Mesenchymal stem cell (in vitro differentiated cells and primary cell): ENCODE measurements at regions not wholly inside any gene's neighbourhood (a gene's known extent, or its start where the extent isn't known, plus 50 kb on each side); places are given as distances from the start of the nearest gene placed in this dataset.

Experiments
- DNase-seq: peaks from one replicate; pipeline ENCODE4 v3.0.0-alpha.2; 2013
- H2AFZ ChIP-seq: one replicate; pipeline ENCODE4 v1.6.1; 2013; ENCODE audit warnings: low read depth, mild to moderate bottlenecking, control low read depth, inconsistent platforms, low read length, moderate library complexity
- H2AK5ac ChIP-seq: 2 replicates; pipeline ENCODE4 v1.6.1; 2013; ENCODE audit warnings: low read length, moderate library complexity, mild to moderate bottlenecking, inconsistent platforms; ENCODE audit not compliant: severe bottlenecking
- H2BK120ac ChIP-seq: one replicate; pipeline ENCODE4 v1.6.1; 2013; ENCODE audit warnings: low read depth, mild to moderate bottlenecking, inconsistent platforms, low read length, moderate library complexity
- H2BK12ac ChIP-seq, 2 experiments: one replicate each; pipeline ENCODE4 v1.6.1; 2013; ENCODE audit warnings: inconsistent platforms in 2 of 2, low read length in 2 of 2, mild to moderate bottlenecking in 2 of 2, moderate library complexity in 2 of 2, control low read depth in 1 of 2
- H2BK15ac ChIP-seq: one replicate; pipeline ENCODE4 v1.6.1; 2013; ENCODE audit warnings: mild to moderate bottlenecking, low read depth, inconsistent platforms; ENCODE audit not compliant: poor library complexity, severe bottlenecking
- H2BK5ac ChIP-seq: 2 replicates; pipeline ENCODE4 v1.6.1; 2013; ENCODE audit warnings: low read depth, mild to moderate bottlenecking, low read length, control low read depth, inconsistent platforms; ENCODE audit not compliant: poor library complexity, severe bottlenecking
- H3K14ac ChIP-seq, 2 experiments: one replicate each; pipeline ENCODE4 v1.6.1; 2013; ENCODE audit warnings: inconsistent platforms in 2 of 2, low read length in 2 of 2, control low read depth in 1 of 2, mild to moderate bottlenecking in 1 of 2, moderate library complexity in 1 of 2
- H3K18ac ChIP-seq, 2 experiments: one replicate each; pipeline ENCODE4 v1.6.1; 2013; ENCODE audit warnings: inconsistent platforms in 2 of 2, low read length in 2 of 2, control low read depth in 1 of 2, low read depth in 1 of 2, mild to moderate bottlenecking in 1 of 2
- H3K23ac ChIP-seq, 2 experiments: one replicate each; pipeline ENCODE4 v1.6.1; 2013; ENCODE audit warnings: inconsistent platforms in 2 of 2, low read length in 2 of 2, mild to moderate bottlenecking in 2 of 2, moderate library complexity in 2 of 2, control low read depth in 1 of 2
- H3K27ac ChIP-seq: 2 replicates; pipeline ENCODE4 v1.5.1; 2013; ENCODE audit warnings: mild to moderate bottlenecking, moderate library complexity, low read length, control low read depth, inconsistent platforms; ENCODE audit not compliant: poor library complexity, severe bottlenecking
- H3K27me3 ChIP-seq, 2 experiments: 2 replicates each; pipeline versions ENCODE4 v1.6.1 to v1.7.0; 2013; ENCODE audit warnings: low read length in 2 of 2, mild to moderate bottlenecking in 2 of 2, moderate library complexity in 2 of 2, control low read depth in 1 of 2, inconsistent platforms in 1 of 2; ENCODE audit not compliant: control insufficient read depth in 1 of 2, insufficient read depth in 1 of 2
- H3K36me3 ChIP-seq, 2 experiments: 2 replicates each; pipeline versions ENCODE4 v1.6.1 to v1.7.0; 2013; ENCODE audit warnings: low read length in 2 of 2, control low read depth in 1 of 2, inconsistent platforms in 1 of 2, low read depth in 1 of 2, mild to moderate bottlenecking in 1 of 2; ENCODE audit not compliant: insufficient read depth in 2 of 2, control insufficient read depth in 1 of 2
- H3K4ac ChIP-seq, 2 experiments: one replicate each; pipeline ENCODE4 v1.6.1; 2013; ENCODE audit warnings: inconsistent platforms in 2 of 2, low read length in 2 of 2, mild to moderate bottlenecking in 2 of 2, moderate library complexity in 2 of 2, control low read depth in 1 of 2, low read depth in 1 of 2
- H3K4me1 ChIP-seq: 2 replicates; pipeline ENCODE4 v1.6.1; 2013; ENCODE audit warnings: low read depth, low read length, control low read depth; ENCODE audit not compliant: control insufficient read depth, insufficient read depth
- H3K4me2 ChIP-seq: 2 replicates; pipeline ENCODE4 v1.6.1; 2013; ENCODE audit warnings: low read length, mild to moderate bottlenecking, inconsistent platforms; ENCODE audit not compliant: poor library complexity, severe bottlenecking
- H3K4me3 ChIP-seq, 2 experiments: 2 replicates each; pipeline versions ENCODE4 v1.5.1 to v1.7.0; 2013; ENCODE audit warnings: low read length in 2 of 2, mild to moderate bottlenecking in 2 of 2, control low read depth in 1 of 2, low read depth in 1 of 2; ENCODE audit not compliant: insufficient read depth in 1 of 2
- H3K79me1 ChIP-seq: replicated peaks from 2 replicates; pipeline ENCODE4 v1.6.1; 2013; ENCODE audit warnings: mild to moderate bottlenecking, control low read depth, low read length, inconsistent platforms; ENCODE audit not compliant: poor library complexity, severe bottlenecking
- H3K9ac ChIP-seq: 2 replicates; pipeline ENCODE4 v1.7.0; 2013; ENCODE audit warnings: mild to moderate bottlenecking, low read length, moderate library complexity
- H3K9me3 ChIP-seq: 2 replicates; pipeline ENCODE4 v1.7.0; 2013; ENCODE audit warnings: mild to moderate bottlenecking, low read length; ENCODE audit not compliant: control insufficient read depth
- H4K8ac ChIP-seq: one replicate; pipeline ENCODE4 v1.6.1; 2013; ENCODE audit warnings: inconsistent platforms, mild to moderate bottlenecking, low read length, moderate library complexity
- H4K91ac ChIP-seq: one replicate; pipeline ENCODE4 v1.6.1; 2013; ENCODE audit warnings: mild to moderate bottlenecking, low read length, inconsistent platforms
- WGBS: methylation state at CpG from one replicate; pipeline ENCODE4 v1.1.7; 2013; ENCODE audit warnings: mixed read lengths; 5-methylcytosine and 5-hydroxymethylcytosine counted together

DNA sequence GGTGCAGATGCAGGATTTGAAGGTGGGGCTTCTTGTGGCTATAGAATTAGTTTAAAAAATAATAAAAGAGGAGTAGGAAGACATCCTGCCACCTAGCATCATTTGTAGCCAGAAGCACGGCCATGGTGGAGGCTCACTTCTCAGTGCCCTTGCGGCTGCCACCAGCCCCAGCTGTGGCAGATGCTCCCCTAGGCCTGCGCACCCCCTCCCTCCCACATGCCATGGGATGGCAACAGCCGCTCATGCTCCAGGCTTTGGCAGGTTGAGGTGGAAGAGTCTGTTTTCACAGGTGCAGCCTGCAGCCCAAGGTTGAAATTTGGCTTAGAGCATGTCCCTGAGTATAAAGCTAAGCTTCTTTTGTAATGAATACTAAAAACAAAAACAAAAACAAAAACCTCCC lies 96.4 kb downstream of the GATA6 start:
- no peak overlapping the region for H2BK12ac ChIP-seq
- H3K18ac ChIP-seq = no peak overlapping the region
- no peaks in the 10 kb centered on the region for H3K36me3 ChIP-seq
- no peak overlapping the region for H2BK5ac ChIP-seq
- no peak overlapping the region for H3K4me2 ChIP-seq
- no peak overlapping the region for H3K27ac ChIP-seq
- DNase-seq = no peak
- H3K4me1 ChIP-seq = no peaks in the 10 kb centered on the region
- no peak overlapping the region for H2BK15ac ChIP-seq
- WGBS = 90% methylated on average over 3 of the region's 4 CpGs
- no peak overlapping the region for H3K4ac ChIP-seq
- H3K79me1 ChIP-seq = no peaks in the 10 kb centered on the region
- peaks cover 10 to 25% of the 10 kb centered on the region in 2 experiments for H3K27me3 ChIP-seq
- no peak overlapping the region for H2AFZ ChIP-seq
- no peak overlapping the region for H2BK120ac ChIP-seq
- H4K91ac ChIP-seq = no peak overlapping the region
- H3K23ac ChIP-seq = no peak overlapping the region
- H3K9ac ChIP-seq = no peak overlapping the region
- H4K8ac ChIP-seq = no peak overlapping the region
- no peak overlapping the region for H2AK5ac ChIP-seq
- no peak overlapping the region for H3K4me3 ChIP-seq
- no peaks in the 10 kb centered on the region for H3K9me3 ChIP-seq
- H3K14ac ChIP-seq = peak overlapping the region in 1 of 2 experiments; percentile 75

DNA sequence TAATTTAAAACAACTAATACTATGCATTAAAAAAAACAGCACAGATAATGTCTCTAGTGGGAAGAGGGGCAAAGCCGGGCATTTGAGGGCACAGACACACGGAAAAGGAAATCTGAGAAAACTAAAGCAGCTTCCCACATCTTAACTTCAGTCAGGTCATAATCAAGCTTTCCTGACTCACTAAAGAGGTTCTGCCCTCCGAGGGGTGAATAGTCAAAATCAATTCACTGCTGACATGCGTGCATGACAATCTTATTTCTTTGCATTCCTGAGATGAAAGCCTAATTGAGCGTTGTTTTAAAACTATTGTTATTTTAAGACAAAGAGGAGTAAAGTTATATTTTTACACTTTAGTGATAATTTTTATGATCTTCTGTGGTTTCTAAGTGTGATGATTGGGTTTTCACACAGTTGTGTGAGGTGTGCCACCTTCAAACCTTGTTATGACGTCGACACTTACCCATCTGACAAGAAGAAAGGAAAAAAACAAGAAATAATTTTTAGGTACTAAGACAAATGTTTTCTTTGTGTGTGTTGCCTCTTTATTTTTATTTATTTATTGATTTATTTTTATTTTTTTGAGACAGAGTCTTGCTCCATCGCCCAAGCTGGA lies 90.9 kb downstream of the GATA6 start:
- Histone ChIP-seq H3K9ac (no peak overlapping the region), H2BK120ac (no peak overlapping the region), H3K4me1 (no peaks in the 10 kb centered on the region), H3K27ac (no peak overlapping the region), H4K8ac (no peak overlapping the region), H2BK12ac (no peak overlapping the region), H2BK5ac (no peak overlapping the region), H4K91ac (no peak overlapping the region), H3K4ac (no peak overlapping the region), H3K23ac (no peak overlapping the region), H3K9me3 (no peaks in the 10 kb centered on the region), H3K14ac (no peak overlapping the region), H3K4me3 (no peak overlapping the region), H3K79me1 (no peaks in the 10 kb centered on the region), H3K4me2 (no peak overlapping the region), H3K27me3 (peaks cover 3 to 18% of the 10 kb centered on the region in 2 experiments), H2AK5ac (no peak overlapping the region), H3K36me3 (no peaks in the 10 kb centered on the region), H2AFZ (no peak overlapping the region), H3K18ac (no peak overlapping the region), H2BK15ac (no peak overlapping the region)
- WGBS = 88% methylated on average over 6 of the region's 8 CpGs
- no peak for DNase-seq

DNA sequence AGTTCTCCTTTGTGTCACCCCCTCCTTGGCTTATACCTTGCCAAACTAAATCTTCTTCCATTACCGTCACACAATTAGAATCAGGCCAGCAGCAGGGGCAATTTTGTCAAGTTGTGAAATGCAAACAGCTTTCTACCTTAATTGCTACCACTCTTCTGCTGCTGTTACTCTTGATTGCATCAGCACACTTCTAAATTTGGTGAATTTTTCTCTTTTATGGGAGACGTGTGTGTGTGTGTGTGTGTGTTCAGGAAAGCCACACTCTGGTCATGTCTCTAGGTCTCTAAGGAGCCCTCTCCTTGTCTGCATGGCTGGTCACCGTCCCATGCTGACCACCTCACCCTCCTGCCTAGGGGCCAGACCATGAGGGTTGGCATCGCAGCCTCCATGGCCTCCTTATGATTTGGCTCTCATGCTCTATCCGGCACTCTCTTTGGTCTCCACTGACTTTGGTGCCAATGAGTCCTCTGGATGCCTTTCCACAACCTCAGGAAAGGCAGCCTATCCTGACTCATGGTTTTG lies 87.7 kb downstream of the GATA6 start:
- Histone ChIP-seq H3K4me3 (no peak overlapping the region), H2BK120ac (no peak overlapping the region), H3K36me3 (no peaks in the 10 kb centered on the region), H3K18ac (no peak overlapping the region), H2BK5ac (no peak overlapping the region), H3K4me2 (no peak overlapping the region), H4K91ac (no peak overlapping the region), H2AK5ac (no peak overlapping the region), H3K9ac (no peak overlapping the region), H3K23ac (no peak overlapping the region), H3K27me3 (peaks cover 3 to 24% of the 10 kb centered on the region in 2 experiments), H3K4me1 (no peaks in the 10 kb centered on the region), H2AFZ (no peak overlapping the region), H2BK15ac (no peak overlapping the region), H4K8ac (no peak overlapping the region), H2BK12ac (no peak overlapping the region), H3K14ac (peak overlapping the region in 1 of 2 experiments; percentile 90), H3K79me1 (no peaks in the 10 kb centered on the region), H3K9me3 (no peaks in the 10 kb centered on the region), H3K4ac (no peak overlapping the region), H3K27ac (no peak overlapping the region)
- no peak for DNase-seq
- WGBS = 80% methylated on average over 5 of the region's 5 CpGs

DNA sequence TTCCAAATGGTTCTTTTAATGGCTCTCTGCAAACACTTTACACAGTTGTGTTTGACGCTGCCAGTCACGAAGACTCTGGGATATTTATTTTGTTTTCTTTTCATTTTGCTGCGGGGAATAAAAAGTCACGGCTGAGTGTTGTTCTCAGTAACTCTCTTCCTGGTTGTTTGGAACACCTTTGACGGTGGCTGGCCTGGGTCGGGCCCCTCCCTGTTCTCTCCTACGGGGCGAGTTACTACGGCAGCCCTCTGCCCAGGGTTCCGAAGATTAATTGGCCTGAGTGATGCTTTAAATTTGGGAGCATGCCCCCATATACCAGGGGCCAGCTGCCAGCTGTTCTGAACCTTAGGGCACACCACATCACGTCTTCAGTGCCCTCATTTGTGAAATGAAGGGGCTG lies 84.7 kb downstream of the GATA6 start:
- Histone ChIP-seq H3K4me1 (peaks cover 3% of the 10 kb centered on the region), H3K18ac (no peak overlapping the region), H3K23ac (no peak overlapping the region), H3K4me3 (no peak overlapping the region), H2BK12ac (no peak overlapping the region), H2AFZ (no peak overlapping the region), H3K9me3 (no peaks in the 10 kb centered on the region), H3K9ac (no peak overlapping the region), H2AK5ac (no peak overlapping the region), H3K27me3 (peaks cover 14 to 23% of the 10 kb centered on the region in 2 experiments), H3K27ac (no peak overlapping the region), H4K91ac (no peak overlapping the region), H3K14ac (no peak overlapping the region), H3K36me3 (no peaks in the 10 kb centered on the region), H2BK15ac (no peak overlapping the region), H2BK120ac (no peak overlapping the region), H3K79me1 (no peaks in the 10 kb centered on the region), H3K4me2 (no peak overlapping the region), H2BK5ac (no peak overlapping the region), H4K8ac (no peak overlapping the region), H3K4ac (no peak overlapping the region)
- WGBS = 91% methylated on average over 11 of the region's 11 CpGs
- DNase-seq = no peak
